HG02884 (cell line): ENCODE measurements at regions not wholly inside any gene's neighbourhood (a gene's known extent, or its start where the extent isn't known, plus 50 kb on each side); places are given as distances from the start of the nearest gene placed in this dataset.
"Not testable (repeated sequence)": the region's sequence is repeated elsewhere in the genome, so short reads cannot be mapped to it uniquely, and the experiment has no call there.

ENCODE experiments used
- ATAC-seq: cut with Tn5 transposase; IDR thresholded peaks from one replicate; pipeline ENCODE4 v1.9.1; 2021; ENCODE audit warnings: mild to moderate bottlenecking, moderate library complexity; ENCODE audit not compliant: unreplicated experiment

DNA sequence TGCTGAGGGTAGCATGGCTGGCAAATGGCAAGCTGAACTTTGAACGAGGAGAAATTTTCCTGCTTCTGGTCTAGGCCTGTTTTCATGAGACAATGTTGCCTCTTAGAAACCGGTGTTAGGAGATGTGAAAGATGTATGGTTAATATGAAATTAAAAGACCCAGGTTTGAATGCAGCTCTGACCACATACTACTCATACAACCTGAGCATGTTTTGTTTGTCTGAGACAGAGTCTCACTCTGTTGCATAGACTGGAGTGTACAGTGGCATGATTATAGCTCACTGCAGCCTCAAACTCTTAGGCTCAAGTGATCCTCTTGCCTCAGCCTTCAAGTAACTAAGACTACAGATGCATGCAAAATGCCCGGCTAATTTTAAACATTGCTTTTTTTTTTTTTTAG is 193.4 kb upstream of the FZD8 start:
- no peak for ATAC-seq

DNA sequence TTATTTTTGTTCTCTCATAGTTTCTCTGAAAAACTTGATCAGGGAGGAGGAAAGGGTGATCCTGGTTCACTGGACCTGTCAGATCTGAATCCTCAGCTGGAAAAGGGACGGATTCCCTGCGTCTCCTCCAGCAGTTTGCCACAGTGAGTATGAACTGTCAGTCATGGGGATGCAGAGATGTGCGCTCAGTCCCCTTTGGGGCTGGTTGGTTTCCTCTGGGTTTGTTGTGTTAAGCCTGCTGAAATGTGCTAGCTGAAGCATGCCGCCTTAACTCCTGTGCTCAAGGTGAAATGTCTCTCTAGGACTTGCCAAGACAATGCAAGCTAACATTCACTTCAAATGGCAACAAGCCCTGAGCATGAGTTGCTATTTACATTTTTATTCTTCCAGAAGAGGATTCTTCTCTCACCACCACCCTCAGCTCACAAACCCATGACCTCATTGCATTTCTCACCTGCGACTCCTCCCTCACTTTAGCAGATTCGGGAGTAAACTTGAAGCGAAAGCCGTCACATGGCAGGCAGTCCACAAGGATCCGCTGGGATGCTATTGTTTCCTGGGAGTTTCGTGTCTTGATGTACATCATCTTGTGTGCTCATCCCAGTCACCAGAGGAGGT is 192.9 kb upstream of the FZD8 start:
- no peak for ATAC-seq

DNA sequence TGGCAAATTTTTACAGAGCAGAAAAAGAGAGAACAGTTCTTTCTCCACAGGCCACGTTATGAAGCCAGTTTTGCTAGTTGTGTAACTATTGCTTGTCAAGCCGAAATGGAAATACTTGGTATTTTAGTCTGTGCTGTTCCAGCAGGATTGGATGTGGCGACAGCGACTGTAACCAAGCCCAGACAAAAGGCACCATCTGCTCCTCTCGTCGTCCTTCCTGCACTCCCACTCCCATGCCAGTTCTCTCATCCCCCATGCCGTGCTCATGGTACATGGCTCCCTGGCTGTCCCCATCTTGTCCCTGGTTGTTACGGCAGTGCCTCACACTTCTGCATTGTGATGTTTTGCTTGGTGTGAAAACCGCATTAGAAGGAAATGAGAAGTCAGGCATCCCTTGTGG is 185.7 kb upstream of the FZD8 start:
- no peak for ATAC-seq

DNA sequence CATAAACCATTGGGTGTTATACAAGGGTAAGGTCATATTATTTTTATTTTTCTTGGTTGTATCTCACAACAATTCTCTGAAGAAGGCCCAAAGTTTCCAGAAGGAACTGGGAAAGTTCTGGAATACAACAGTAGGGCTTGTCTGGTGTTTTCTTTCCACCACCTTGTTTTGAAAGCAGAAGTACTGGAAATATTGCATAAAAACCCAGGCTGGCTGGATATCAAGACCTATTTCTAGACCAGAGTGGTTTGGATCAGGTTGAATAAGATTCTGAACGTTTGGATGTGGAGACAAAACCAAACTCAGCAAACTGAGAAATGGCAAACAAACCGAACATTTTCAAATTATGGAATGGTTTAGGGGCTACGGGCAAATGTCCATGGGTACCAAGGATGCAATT is 182.6 kb upstream of the FZD8 start:
- ATAC-seq, result no peak

DNA sequence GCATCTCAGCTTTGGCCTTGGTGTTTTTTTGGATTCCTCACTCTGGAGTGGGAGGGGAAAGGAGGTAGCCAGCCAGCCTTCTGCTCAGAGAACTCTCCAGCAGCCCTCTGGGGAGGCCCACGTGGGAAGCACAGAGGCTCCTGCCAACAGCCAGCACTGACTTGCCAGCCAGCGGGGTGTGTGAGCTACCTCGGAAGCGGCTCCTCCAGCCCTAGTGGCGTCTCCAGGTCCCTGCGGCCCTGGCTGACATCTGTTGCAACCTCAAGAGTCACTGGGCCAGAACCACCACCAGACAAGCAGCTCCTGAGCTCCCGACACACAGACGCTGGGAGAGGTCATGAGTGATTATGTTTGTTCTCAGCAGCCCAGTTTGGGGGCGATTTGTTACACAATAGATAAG is 180.2 kb upstream of the FZD8 start:
- no peak for ATAC-seq

DNA sequence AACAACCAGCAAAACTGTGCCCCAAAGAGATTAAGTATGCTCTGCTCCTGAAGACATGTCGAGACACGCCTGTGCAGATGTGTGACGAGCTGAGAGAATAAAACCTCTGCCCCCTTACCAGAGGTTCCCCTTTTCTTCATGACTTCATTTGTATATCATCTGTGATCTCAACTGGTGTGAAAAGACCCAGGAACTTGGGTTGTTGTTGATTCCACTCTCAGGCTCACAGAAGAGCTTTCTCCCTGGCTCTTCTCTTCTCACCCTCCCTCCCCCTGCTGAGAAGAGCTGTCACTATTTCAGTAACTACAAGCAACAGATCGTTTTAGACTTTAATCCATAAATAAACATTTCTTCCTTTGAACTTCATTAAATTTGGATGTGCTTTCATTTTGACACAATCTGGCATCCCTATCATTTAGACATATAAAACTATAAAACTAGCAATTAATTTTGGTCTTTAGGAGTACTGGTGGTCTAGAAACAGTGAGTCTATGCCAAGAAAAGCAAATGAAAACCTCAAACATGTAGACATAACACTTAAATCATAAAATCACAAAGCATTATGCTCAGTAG is 179.3 kb upstream of the FZD8 start:
- no peak for ATAC-seq

DNA sequence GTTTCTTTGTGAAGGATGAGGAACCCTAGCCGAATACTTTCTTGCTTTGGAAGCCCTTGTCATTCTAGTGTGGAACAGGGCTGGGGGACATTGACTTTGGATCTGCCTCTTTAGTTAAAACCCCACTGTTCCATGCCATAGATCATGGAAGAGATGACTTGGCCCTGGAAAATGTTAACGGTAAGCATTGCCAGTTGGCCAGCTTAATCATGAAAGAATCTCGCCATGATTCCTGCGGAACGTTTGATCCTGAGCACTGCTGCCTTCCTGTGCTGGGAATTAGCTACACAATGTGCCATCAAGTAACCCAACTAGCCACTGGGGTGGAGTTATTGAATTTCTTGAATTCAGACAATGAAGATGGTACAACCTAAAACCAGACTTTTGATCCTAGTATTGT is 177.6 kb upstream of the FZD8 start:
- ATAC-seq, result no peak

DNA sequence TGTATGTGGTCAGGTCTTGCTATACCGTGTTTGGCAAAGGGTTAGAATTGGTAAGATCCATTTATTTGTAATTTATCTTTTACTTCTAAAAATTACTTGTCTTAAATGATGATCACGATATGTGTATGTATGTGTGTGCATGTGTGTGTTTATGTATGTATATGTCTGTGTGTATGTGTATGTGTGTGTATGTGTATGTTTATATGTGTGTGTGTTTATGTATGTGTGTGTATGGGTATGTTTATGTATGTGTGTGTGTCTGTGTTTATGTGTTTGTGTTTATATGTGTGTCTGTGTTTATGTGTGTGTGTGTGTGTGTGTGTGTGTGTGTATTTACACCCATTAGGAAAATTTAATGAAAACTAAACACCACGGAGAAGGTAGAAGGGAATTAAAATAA is 176.9 kb upstream of the FZD8 start:
- no peak for ATAC-seq

DNA sequence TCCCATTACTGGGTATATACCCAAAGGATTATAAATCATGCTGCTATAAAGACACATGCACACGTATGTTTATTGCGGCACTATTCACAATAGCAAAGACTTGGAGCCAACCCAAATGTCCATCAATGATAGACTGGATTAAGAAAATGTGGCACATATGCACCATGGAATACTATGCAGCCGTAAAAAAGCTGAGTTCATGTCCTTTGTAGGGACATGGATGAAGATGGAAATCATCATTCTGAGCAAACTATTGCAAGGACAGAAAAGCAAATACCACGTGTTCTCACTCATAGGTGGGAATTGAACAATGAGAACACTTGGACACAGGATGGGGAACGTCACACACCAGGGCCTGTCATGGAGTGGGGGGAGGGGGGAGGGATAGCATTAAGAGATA is 175.0 kb upstream of the FZD8 start:
- not testable (repeated sequence) for ATAC-seq

DNA sequence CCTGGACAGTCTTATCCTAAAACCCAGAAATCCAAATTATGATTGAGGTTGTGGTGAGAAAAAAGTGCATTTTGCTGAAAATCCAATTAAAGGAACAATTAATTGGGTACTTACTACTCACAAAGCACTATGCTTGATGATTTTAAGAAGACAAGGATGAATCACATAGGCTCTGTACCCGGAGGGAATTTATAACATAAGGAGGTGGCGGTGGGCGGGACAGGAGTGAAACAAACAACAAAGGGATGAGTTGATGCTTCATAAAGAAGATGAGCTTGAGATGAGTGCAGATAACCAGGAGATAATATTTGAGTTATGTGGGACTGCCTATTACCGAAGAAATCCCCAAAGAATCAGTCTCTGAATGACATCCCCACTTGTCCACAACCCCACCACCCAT is 171.1 kb upstream of the FZD8 start:
- ATAC-seq, result no peak

DNA sequence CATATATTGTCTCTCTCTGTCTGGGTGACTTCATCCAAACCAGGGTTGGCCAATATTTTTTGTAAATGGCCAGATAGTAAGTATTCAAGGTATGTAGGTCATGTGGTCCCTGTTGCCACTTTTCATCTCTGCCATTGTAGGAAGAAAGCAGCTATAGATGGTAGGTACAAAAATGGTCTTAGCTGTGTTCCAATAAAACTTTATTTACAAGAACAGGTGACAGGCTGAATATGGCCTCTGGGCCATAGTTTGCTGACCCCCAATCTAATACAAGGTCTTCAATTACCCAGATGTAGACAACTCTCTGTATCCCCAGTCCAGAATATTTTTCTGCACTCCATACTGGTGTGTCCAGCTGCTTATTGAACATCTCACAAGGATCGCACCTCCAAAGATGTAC is 166.2 kb upstream of the FZD8 start:
- ATAC-seq, result no peak

DNA sequence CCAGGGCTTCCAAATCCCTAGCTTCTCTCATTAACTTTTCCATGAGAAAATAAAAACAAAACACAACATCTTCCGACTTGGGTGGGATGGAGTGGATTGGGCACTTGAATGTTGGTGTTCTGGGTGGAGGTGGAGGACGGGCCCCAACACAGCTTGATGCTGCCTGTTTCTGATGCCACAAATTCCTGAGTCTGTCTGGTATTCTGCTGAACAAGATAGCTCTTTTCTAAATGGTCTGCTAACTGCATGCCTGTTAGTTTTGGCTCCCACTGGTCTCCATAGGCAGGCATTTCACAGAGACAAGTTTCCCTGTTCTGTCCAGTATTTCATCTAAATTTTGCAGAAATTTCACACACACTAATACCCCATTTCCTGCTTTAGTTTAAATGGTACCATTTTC is 160.9 kb upstream of the FZD8 start:
- no peak for ATAC-seq

DNA sequence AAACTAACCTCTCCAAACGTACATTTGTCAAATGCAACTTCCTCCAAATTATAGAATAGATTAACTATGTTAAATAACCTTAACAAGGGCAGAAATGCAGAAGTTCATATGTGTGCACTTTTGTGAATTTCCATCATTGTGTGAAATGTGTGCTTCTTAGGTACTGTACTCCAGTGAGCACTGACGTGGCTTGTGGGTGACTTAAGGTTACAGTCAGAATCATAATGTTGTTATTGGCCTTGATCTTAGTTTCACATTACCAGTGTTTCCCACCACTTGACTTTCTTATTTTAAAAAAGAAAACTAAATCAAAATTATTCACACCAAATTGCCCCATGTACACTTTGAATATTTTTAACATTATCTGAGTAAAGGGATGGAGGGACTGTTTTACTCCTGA is 155.1 kb upstream of the FZD8 start:
- no peak for ATAC-seq

DNA sequence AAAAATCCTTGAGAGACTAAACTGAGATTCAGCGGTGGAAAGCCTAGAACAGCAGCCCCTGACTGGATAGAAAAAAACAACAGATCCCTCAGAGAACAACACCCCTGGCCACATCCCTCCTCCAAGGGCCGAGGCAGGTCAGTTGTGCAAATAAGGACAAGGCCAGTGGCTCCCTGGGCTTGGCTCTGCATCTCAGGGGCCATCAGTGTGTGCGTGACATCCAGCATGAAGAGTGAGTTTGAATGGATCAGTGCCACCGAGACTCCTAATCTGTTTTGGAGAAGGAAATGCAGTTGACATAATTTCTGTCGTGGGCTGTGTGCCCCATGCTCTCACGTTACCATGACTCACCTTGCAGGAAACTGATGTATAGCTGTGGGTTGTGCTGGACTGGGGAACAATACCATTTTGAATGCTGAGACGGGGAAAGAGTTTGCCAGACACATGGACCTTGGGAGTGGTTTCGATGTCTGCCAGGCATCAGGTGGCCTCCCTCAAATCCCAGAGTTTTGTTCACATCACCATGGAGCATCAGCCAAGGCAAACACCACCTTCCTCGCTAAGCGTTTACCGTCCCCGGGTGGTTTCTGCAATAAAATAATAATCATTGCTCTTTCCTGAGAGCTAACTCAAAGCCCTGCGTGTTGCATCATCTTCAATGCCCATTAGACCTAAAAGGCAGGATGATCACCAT is 153.2 kb upstream of the FZD8 start:
- no peak for ATAC-seq

DNA sequence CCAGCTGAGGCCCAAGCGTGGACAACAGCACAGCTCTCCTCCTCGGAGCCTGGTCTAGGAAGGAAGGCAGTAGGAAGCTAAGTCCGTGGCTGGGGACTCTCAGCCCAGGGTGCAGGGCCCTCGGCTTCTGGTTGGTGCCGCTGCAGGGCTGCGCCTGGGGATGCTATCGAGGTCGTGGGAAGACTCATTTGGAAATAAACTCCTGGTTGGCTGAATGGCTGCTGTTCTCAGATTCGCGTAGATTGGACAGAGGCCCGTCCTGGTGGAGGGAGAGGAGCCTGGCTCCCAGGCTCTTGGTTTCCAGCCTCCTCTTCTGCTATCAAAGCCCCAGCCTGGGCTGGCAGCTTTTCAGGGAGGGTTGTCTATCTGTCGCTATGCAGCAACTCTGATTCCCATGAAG is 152.6 kb upstream of the FZD8 start:
- ATAC-seq, result no peak

DNA sequence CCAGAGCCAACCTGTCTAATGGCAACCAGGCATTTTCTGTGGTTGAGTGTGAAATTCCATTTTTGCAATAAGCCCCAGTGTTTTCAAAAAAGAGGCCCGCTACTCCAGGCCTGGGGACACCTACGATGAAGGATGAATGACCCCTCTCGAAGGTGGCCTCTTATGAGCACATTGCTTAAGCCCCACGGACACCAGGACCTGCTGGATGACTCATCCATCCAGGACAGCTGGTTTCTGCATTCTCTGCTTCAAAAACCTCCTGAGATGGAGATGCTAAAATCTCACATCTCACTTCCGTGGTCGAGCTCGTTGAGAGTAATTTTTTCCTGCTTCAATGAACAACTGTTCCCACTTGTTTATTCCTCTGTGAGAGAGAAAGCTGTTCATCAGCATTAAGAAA is 150.2 kb upstream of the FZD8 start:
- no peak for ATAC-seq

DNA sequence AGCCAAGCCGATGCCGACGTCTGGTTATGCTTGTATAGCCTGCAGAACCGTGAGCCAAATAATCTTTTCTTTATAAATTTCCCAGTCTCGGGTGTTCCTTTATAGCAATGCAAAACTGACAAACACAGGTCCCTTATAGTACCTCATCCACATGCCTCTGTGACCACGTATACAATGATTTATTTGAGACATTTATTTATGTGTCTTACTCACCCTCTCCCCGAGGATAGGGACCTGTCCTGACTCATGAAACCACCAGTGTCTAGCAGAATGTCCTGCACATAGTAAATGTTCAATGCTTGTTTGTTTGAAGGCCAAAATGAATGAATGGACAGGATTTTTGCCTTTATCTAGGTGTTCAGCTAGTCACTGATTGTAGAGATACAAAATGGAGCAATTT is 147.9 kb upstream of the FZD8 start:
- ATAC-seq, result no peak

DNA sequence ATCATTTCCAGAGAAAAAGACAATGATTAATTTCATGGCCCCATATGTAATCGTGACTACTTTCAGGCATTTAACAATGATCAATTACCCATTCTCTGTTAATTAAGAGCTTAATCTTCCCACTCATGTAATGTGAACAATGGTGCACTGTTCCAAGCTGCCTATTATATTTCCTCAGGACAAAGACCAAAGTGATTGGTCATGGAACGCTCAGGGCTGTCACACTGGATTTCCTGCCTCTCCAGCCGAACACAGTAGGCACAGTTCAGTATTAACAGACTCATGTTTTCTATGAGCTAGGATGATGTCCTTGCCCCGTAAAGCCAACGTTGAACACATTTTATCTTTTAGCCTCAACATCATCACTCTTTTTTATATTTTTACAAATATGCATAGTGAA is 142.7 kb upstream of the FZD8 start:
- no peak for ATAC-seq

DNA sequence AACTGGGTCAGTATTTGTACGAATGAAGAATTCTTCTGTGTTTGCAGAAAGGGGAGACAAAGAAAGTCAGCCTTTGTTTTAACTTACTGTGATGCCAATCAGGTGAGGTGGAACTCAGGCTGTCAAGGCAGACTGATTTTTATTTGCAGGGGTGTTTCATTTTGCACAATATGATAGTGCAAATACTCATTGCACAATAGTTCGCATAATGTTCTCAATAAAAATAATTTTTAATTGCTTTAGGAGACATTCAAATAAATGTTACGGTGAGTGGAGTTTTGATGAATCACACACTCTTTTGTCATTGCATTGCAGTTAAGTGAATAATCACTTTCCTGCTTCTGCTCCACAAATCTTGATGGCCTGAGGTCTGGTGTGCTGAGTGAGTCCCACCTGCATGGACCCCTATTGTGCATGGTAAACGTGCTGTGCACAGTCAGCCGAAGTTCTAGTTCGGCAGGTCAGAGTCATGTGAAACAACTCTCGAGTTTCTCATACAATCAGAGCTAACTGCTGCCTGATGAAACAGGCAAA is 141.3 kb upstream of the FZD8 start:
- ATAC-seq, result no peak

DNA sequence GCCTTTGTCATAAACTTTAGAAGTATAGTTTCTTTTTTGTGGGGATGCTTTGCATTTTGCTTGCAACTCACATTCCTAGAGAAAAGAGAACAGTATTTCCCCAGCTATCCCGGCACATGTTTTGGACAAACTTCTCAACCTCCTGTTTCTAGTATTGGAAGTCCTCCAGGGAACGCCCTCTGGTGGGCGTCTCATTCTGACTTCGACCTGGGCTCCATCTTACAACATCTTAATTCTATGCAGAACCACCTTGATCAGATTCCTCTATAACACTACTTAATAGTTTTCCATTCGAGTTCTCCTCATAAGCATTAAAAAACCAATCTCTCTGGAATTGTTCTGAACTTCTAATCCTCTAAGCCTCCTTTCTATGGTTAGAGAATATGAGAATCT is 139.5 kb upstream of the FZD8 start:
- ATAC-seq, result no peak

DNA sequence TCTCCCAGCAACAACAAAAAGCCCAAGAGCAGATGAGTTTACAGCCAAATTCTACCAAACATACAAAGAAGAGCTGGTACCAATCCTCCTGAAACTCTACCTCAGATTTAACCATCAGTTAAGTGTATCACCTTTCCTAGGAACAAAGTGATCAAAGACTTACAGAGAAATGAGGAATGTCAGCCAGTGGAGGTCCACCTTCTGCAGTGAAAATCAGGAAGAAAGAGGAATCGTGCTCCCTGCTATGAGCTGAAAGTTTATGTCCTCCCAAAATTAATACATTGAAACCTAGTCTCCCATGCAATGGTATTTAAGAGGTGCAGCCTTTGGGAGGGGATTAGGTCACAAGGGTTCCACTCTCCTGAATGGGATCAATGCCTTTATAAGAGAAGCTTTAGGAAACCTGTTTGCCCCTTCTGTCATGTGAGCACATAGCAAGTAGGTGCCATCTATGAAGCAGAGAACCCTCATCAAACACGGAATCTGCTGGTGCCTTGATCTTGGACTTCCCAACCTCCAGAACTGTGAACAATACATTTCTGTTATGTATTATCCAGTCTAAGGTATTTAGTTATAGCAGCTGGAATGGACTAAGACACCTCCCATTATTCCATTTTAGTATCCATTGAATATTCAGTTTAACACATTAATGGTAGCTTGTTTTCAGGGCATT is 139.0 kb upstream of the FZD8 start:
- ATAC-seq, result no peak

DNA sequence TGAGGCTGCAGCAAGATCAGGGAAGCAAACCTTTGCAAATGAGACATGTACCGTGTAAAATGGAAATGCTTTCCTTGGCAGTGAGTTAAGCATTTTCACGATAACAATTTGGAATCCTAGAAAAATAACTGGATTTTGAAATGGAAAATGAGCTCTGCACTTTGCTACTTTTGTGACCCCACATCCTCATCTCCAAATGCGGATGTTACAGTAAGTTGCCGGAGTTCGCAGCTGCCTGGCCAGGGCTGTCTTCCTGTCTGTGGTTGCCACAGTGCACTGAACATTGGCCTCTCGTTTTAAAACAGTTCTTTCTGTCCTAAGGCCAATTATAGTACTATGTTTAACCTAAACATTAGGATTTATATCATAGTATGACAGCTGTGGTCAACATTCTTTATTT is 136.2 kb upstream of the FZD8 start:
- ATAC-seq, result no peak
